Hematopoietic multipotent progenitor cell (in vitro differentiated cells): ENCODE measurements at regions not wholly inside any gene's neighbourhood (a gene's known extent, or its start where the extent isn't known, plus 50 kb on each side); places are given as distances from the start of the nearest gene placed in this dataset.
"Not testable (repeated sequence)": the region's sequence is repeated elsewhere in the genome, so short reads cannot be mapped to it uniquely, and the experiment has no call there.

ENCODE experiments used
- DNase-seq, 3 donors: peaks; one replicate each; pipeline ENCODE4 v3.0.0-alpha.2; 2011 to 2015; ENCODE audit warnings: low read depth in 2 of 3, low spot score in 2 of 3

DNA sequence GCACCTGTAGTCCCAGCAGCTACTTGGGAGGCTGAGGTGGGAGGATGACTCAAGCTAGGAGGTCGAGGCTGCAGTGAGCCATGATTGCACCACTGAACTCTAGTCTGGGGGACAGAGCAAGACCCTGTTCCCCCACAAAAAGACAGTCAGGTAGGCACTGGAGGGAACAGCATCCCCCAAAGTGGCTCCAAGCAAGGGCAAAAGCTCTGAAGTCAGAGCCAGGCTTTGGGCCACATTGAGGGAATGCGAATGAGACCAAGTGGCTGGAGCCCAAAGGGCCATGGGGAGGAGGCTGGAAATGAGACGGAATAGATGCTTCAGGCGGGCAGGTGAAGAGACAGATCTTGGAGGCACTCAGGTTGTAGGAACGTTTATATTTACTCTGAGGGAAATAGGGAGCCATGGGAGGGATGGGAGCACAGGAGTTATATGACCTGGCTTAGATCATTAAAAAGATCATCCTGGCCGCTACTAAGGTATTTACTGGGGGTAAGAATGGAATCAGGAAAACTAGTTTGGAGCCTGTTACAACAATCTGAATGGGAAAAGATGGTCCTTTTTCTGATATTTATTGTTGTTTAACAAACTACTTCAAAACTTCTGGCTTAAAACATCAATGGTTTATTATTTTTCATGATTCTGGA lies 229.6 kb upstream of the ZNF217 start:
- no peak for DNase-seq

DNA sequence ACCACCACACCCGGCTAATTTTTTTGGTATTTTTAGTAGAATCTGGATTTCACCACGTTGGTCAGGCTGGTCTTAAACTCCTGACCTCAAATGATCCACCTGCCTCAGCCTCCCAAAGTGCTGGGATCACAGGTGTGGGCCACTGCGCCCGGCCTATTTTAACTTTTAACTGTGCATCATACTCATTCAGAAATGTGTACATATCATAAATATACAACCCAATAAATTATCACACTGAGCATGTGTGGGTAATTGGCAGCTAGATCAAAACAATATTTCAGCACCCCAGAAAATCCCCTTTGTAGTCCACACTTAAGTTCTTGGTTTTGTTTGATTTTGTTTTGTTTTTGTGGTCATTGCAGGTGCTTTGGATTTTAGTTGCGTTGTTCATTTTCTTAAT lies 228.9 kb upstream of the ZNF217 start:
- no peak for DNase-seq

DNA sequence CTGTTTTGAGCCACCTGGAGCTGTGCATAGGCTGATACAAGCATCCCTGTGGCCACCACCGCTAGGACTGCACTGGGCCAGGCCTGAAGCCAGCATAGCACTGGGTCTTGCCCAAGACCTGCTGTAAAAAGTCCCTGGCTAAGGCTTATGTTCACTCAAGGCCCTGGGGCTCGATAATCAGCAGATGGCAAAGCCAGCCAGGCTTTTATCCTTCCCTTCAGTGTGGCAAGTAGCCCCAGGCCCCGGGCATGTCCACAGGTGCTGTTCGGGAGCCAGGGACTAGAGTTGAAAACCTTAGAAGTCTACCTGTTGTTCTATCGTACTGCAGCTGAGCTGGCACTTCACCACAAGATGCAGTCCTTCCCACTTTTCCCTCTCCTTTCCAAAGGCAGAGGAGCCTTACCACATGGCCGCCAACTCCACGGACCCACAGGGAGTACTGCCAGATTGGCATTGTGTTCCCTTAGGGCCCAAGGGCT lies 226.4 kb upstream of the ZNF217 start:
- DNase-seq: no peak

DNA sequence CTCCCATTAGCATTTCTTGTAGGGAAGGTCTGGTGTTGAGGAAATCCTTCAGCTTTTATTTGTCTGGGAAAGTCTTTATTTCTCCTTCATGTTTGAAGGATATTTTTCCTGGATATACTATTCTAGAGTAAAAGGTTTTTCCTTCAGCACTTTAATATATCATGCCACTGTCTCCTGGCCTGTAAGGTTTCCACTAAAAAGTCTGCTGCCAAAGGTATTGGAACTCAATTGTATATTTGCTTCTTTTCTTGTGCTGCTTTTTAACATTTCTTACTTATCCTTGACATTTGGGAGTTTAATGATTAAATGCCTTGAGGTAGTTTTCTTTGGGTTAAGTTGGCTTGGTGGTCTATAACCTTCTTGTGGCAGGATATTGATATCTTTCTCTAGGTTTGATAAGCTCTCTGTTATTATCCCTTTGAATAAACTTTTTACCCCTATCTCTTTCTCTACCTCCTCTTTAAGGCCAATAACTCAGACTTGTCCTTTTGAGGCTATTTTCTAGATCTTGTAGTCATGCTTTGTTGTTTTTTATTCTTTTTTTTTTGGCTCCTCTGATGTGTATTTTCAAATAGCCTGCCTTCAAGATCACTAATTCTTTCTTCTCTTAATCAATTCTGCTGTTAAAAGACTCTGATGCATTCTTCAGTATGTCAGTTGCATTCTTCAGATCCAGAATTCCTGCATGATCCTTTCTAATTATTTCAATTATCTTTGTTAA lies 225.0 kb upstream of the ZNF217 start:
- no peak for DNase-seq

DNA sequence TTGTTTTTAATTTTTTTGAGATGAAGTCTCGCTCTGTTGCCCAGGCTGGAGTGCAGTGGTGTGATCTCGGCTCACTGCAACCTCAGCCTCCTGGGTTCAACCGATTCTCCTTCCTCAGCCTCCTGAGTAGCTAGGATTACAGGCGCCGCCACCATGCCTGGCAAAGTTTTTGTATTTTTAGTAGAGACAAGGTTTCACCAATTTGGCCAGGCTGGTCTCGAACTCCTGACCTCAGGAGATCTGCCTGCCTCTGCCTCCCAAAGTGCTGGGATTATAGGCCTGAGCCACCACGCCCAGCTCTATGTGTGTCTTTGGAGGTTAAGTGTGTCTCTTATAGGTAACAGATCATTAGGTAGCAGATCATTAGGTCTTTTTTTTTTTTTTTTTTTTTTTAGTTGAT lies 223.9 kb upstream of the ZNF217 start:
- DNase-seq: not testable (repeated sequence)

DNA sequence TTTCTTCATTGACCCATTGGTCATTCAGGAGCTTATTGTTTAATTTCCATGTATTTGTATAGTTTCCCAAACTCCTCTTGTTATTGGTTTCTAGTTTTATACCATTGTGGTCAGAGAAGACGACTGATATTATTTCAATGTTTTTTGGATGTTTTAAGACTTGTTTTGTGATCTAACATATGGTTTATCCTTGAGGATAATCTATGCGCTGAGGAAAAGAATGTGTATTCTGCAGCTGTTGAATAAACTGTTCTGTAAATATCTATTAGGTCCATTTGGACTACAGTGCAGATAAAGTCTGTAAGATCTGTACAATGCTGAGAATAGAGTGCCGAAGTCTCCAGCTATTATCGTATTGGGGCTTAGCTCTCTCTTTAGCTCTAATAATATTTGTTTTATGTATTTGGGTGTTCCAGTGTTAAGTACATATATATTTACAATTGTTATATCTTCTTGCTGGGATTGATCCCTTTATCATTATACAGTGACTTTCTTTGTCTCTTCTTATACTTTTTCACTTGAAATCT lies 223.3 kb upstream of the ZNF217 start:
- no peak for DNase-seq

DNA sequence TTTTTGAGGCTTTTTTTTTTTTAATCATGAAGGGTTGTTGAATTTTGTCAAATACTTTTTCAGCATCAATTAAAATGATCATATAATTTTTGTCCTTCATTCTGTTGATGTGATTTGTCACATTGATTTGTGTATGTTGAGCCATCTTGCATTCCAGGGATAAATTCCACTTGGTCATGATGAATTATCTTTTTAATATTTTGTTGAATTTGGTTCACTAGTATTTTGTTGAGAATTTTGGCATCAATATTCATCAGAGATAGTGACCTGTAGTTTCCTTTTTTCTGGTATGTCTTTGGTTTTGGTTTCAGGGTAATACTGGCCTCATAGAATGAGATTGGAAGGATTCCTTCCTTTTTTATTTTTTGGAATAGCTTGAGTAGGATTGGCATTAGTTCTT lies 221.9 kb upstream of the ZNF217 start:
- no peak for DNase-seq

DNA sequence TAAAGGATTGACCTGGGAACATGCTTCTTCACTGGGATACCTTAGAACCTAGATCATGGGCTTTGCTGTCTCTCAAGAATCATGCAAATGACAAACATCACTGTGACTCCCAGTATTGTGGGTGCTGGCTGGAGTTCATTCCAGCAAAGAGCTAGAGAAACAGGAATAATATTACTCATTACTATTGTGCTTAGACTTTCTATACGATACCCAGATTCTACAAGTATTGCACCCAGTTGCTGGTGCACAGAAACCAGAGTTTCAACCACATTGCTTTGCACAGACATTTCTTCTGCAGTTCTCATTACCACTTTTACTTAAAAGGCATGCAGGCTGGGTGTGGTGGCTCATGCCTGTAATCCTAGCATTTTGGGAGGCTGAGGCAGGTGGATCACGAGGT lies 220.4 kb upstream of the ZNF217 start:
- DNase-seq: no peak

DNA sequence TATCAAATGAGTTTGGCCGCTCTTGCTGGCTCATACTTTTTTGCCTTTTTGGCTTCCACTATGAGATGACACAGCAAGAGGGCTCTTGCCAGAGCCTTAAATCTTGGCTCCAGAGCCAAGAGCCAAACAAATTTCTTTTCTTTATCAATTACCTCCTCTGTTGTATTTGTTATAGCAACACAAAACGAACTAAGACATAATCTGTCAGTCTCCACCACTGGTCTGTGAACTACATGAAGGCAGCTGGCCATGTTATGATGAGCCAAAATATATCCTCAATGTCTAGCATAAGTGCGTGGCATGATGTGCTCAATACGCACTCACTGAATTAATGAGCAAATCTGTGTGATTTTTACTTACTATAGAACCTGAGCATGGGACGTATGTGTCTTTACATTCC lies 220.0 kb upstream of the ZNF217 start:
- DNase-seq: no peak

DNA sequence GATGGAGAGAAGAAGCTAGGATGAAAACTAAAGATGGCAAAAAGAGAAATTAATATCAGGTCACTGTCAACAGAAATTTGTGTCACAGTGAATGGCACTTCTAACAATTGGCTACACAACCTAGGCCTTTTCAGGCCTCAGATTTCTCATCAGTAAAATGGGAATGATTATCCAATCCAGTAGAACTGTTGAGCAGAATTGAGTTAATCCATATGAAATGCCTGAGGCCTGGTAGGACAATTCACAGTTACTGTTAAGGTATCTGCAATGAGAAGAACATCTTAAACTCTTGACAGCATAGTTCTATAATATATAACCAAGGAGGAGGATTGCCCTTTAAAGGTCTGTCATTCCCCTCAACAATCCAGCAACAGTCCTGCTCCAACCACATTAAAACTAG lies 217.9 kb upstream of the ZNF217 start:
- no peak for DNase-seq

DNA sequence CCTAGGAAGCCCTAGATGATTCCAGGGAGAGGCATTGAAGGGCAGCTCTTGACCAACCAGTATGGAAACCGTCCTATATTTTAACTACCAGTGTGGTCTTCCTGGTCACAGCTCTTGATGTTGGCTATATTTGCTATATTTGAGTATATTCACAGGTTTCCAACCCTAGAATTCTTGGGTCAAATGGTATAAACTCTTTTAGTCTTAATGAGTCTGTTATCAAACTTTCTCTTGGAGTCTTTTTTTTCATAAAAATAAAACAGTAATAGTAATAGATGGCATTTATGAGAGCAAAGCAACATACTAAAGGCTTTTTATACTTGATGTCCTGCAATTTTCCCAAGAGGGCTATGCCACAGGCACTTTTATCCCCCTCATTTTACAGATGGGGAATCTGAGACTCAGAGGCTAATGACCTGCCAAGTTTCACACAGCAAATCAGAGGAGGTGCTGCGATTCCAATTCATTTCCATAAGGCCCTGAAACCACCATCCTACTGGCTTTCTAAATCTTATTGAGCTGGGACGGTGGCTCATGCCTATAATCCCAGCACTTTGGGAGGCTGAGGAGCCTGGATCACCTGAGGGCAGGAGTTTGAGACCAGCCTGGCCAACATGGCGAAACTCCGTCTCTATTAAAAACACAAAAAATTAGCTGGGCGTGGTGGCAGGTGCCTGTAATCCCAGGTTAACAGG lies 217.2 kb upstream of the ZNF217 start:
- no peak for DNase-seq

DNA sequence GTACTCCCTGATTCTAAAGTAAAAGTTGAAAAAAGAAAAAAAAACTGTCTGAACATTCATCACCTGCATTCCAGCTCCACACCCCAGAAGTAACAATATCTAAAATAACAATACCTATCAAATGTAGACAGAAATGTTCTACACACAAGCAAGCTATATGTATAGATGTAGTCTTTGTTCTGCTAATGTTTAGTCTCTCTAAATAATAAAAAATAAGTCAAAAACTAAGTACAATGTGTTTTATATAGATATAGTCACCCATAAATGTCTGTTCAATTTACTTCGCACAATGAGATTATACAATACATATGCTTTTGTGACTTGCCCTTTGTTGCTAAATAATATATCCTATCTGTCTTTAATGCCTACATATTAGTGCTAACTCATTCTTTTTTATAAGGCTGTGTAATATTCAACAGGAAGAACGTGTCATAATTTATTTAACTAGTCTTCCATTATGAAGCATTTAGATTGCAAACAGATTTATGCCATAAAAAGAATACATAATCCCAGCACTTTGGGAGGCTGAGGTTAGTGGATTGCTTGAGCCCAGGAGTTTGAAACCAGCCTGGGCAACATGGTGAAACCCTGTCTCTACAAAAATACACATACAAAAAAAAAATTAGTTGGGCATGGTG lies 216.2 kb upstream of the ZNF217 start:
- DNase-seq: no peak

DNA sequence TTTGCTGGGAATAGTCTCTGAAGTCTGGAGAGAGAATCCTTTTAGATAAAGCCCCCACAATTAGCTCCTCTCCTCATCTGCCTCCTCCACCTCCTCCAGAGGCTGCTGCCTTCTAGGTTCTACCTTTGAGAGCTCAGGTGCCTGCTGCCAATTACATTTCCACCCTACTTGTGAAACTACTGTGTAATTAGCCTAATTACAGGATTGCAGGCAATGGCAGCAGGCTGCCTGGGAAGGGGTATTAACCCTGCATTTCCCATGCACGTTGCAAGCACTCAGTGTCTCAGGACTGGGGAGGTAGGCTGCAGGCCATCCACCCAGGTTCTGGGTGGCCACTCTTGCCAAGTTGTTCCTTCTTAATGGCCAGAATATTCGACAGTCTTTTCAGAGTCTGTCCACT lies 215.6 kb upstream of the ZNF217 start:
- no peak for DNase-seq

DNA sequence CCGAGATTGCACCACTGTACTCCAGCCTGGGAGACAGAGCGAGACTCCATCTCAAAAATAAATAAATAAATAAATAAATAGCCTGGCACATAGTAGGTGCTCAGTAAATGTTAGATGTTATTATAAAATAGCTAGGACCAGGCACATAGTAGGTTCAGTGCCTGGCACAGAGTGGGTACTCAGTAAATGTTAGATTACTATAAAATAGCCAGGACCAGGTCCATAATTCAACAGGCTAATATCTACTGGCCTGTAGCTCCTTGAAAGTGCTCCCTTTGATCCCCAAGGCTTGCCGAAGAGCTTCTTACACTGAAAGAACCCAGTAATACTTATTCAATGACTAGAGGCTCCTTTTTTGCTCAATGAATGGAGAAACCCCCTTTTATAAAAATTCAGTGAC lies 215.1 kb upstream of the ZNF217 start:
- DNase-seq: no peak

DNA sequence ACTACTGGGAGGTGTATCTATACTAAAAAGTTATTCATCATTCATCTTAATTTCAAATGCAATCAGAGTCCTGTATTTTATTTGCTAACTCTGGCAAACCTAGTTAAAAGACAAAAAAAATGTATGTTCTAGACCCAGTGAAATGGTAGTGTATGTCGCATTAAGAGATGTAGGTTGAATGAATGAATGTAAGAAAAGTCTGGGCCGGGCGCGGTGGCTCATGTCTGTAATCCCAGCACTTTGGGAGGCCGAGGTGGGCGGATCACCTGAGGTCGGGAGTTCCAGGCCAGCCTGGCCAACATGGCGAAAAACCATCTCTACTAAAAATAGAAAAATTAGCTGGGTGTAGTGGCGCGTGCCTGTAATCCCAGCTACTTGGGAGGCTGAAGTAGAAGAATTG lies 214.7 kb upstream of the ZNF217 start:
- not testable (repeated sequence) for DNase-seq

DNA sequence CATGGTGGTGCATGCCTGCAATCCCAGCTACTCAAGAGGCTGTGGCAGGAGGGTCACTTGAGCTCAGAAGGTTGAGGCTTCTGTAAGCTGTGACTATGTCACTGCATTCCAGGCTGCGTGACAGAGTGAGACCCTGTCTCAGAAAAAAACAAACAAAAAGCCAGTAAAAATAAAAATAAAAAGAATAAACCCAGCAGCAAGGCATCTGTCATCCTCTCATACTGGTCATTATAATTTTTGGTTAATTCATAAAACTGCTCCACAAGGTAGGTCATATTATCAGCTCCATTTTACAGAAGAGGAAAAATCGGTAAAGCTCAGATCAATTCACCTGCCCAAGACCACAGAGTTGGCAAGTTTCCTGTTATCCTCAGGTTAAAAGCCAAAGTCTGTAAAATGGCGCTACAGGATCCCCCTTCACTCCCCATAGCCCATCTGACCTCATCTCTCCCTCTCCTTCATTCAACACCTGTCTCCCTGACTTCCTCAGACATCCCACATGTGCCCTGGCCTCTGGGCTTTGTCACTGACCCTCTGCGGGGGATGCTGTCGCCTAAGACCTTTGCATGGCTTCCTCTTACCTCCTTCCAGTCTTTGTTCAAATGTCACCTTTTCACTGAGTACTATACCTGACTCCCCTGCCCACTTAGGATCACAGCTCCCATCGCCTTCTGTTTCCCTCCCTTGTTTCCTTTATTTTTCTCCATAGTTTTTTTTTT lies 213.2 kb upstream of the ZNF217 start:
- DNase-seq: no peak

DNA sequence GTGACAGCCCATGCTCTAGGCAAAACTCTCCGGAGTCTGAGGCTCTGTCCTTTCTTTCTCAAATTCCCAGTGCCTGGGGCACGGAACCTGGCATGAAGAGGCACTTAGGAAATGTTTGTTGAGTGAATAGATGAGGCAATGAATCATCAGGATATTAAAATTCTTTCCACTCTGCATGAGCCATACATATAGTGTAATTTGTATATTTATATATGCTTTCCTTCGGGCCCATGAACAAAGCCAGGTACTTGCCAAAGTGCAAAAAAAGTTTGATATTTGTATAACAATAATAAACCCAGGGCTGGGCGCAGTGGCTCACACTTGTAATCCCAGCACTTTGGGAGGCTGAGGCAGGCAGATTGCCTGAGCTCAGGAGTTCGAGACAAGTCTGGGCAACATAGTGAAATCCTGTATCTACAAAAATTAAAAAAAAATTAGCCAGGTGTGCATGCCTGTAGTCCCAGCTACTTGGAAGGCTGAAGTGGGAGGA lies 212.3 kb upstream of the ZNF217 start:
- no peak for DNase-seq

DNA sequence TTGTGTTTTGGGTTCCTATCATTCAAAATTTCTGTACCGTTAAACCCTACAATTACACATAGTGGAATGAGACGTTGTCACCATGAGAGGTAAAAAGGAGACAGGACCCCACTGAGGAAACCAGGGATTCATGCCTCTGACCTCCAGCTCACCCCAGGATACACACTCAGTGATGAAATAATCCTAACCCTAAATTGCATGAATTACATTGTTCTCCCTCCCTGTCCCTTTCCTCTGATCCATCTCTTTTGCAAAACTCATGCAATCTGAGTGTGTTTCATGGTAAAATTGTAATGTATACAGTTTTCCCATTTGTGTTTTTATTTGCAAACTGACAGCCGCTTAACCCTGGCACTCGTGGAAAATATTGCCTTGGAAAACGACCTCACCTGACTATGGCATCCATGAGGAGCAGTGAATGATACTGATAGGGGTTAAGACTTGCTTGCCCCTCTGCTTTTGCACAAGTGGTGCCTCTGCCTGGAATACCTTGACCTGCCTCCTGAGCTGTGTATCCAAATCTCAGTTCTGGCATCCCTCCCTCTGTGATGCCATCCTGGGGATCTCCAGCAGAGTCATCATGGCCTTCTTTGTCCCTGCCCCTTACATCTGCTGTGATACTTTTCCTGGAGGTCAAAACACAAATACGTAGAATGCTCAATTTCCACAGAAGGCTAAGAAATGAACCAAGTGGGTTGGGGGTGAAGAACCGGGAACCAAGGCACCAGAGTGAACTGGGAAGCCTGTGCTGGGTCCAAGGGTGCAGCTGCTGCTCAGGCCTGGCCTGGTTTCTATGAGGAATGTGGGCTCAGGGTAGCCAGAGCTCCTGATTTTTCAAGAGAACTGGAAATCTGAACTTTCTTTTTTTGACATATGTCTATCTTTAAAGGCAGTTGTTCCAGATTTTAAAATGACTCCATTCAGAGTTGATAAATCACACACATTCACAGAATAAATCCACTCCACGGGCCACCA lies 211.6 kb upstream of the ZNF217 start:
- no peak for DNase-seq

DNA sequence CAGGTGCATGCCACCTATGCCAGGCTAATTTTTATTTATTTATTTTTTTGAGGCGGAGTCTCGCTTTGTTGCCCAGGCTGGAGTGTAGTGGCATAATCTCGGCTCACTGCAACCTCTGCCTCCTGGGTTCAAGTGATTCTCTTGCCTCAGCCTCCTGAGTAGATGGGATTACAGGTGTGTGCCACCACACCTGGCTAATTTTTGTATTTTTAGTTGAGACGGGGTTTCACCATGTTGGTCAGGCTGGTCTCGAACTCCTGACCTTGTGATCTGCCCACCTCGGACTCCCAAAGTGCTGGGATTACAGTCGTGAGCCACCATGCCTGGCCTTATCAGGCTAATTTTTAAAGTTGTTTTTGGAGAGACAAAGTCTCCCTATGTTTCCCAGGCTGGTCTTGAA lies 210.7 kb upstream of the ZNF217 start:
- not testable (repeated sequence) for DNase-seq
